RKO (cell line): ENCODE measurements at regions not wholly inside any gene's neighbourhood (a gene's known extent, or its start where the extent isn't known, plus 50 kb on each side); places are given as distances from the start of the nearest gene placed in this dataset.
"Not testable (repeated sequence)": the region's sequence is repeated elsewhere in the genome, so short reads cannot be mapped to it uniquely, and the experiment has no call there.

Experiments
- DNase-seq: peaks from one replicate; pipeline ENCODE4 v3.0.0-alpha.2; 2016; ENCODE audit warnings: low spot score

GRCh38 chr1:47522935-47523834 is 85.3 kb downstream of the FOXD2 start:
- no peak for DNase-seq

- DNase-seq: no peak
These were observed 86.0 kb downstream of the FOXD2 start for GRCh38 chr1:47523835-47524215.

- no peak for DNase-seq
These were observed 86.4 kb downstream of the FOXD2 start for GRCh38 chr1:47524272-47524671.

GRCh38 chr1:47527653-47528272 is 89.9 kb downstream of the FOXD2 start:
- no peak for DNase-seq

- peak; percentile 18 for DNase-seq
These were observed 91.8 kb downstream of the FOXD2 start for GRCh38 chr1:47529520-47530098.

GRCh38 chr1:47532921-47533792 is 95.3 kb downstream of the FOXD2 start:
- DNase-seq: no peak

GRCh38 chr1:47533793-47534328 is 96.0 kb downstream of the FOXD2 start:
- DNase-seq: no peak

- no peak for DNase-seq
These were observed 96.6 kb downstream of the FOXD2 start for GRCh38 chr1:47534436-47534835.

- no peak for DNase-seq
These were observed 98.8 kb downstream of the FOXD2 start for GRCh38 chr1:47536646-47537118.

GRCh38 chr1:47537268-47537667 is 99.4 kb downstream of the FOXD2 start:
- DNase-seq: no peak

- no peak for DNase-seq
These were observed 100.1 kb downstream of the FOXD2 start for GRCh38 chr1:47537966-47538365.

- DNase-seq: not testable (repeated sequence)
These were observed 100.7 kb downstream of the FOXD2 start for GRCh38 chr1:47538530-47538929.

- DNase-seq: not testable (repeated sequence)
These were observed 103.9 kb downstream of the FOXD2 start for GRCh38 chr1:47541705-47542104.

- not testable (repeated sequence) for DNase-seq
These were observed 105.2 kb downstream of the FOXD2 start for GRCh38 chr1:47543089-47543488.

- no peak for DNase-seq
These were observed 108.2 kb downstream of the FOXD2 start for GRCh38 chr1:47545912-47546483.

- no peak for DNase-seq
These were observed 110.1 kb downstream of the FOXD2 start for GRCh38 chr1:47547753-47548573.

GRCh38 chr1:47548637-47549036 is 110.8 kb downstream of the FOXD2 start:
- no peak for DNase-seq

GRCh38 chr1:47549532-47549931 is 111.7 kb downstream of the FOXD2 start:
- DNase-seq: no peak

- DNase-seq: no peak
These were observed 113.1 kb downstream of the FOXD2 start for GRCh38 chr1:47550929-47551328.

GRCh38 chr1:47551971-47552528 is 114.2 kb downstream of the FOXD2 start:
- DNase-seq: no peak
